ENCODE measurements at regions not wholly inside any gene's neighbourhood (a gene's known extent, or its start where the extent isn't known, plus 50 kb on each side); places are given as distances from the start of the nearest gene placed in this dataset.

DNA sequence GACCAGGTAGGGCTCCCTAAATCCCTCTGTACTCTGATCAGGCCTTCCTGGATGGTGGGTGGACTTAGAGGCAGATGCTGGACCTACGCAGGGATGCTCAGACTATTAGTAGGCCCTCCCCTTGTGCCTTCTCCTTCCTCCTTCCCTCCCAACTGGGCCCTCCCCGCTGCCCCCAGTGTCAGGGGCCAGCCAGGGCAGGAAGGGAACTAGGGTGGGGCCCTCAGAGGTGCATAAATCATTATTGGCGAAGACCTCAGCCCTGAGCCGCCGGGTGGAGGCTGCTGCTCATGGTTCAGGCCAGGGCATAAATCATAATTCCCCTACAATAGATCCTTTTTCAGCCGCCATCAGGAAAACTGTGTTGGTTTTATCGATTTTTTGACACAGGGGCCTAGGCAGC, 81.4 kb downstream of the MRM1 start:
- peaks cover 0 to 11% (median 2%) of the 10 kb centered on the region in 5 experiments for H3K27me3 ChIP-seq (replicated peaks in 2 of 5; ENCODE audit: control insufficient read depth in 4 of 5, insufficient read depth in 5 of 5, low read length in 4 of 5)
- WGBS (ENCODE audit: insufficient coverage) = 60% methylated on average over 1 of the region's 7 CpGs
- H3K9me3 ChIP-seq (ENCODE audit: control extremely low read depth in 1 of 5, control insufficient read depth in 4 of 5, insufficient read depth in 2 of 5, low read depth in 1 of 5, low read length in 4 of 5) = no peaks in the 10 kb centered on the region
- ChIA-PET POLR2A (no interaction called here), CTCF (no interaction called here)
- H3K4me3 ChIP-seq (ENCODE audit: control insufficient read depth in 1 of 7, extremely low read depth in 1 of 7, insufficient read depth in 4 of 7, low read depth in 2 of 7, low read length in 6 of 7) = no peak overlapping the region
- H3K4me1 ChIP-seq (ENCODE audit: control extremely low read depth in 1 of 4, control insufficient read depth in 4 of 4, insufficient read depth in 4 of 4, low read length in 3 of 4) = no peaks in the 10 kb centered on the region
- H3K36me3 ChIP-seq (ENCODE audit: control insufficient read depth in 4 of 4, insufficient read depth in 4 of 4, low read length in 3 of 4) = no peaks in the 10 kb centered on the region
- H3K27ac ChIP-seq (ENCODE audit: insufficient read depth in 1 of 2, low read depth in 1 of 2, low read length in 2 of 2, poor library complexity in 1 of 2, severe bottlenecking in 2 of 2) = no peak overlapping the region
- no peak for DNase-seq

DNA sequence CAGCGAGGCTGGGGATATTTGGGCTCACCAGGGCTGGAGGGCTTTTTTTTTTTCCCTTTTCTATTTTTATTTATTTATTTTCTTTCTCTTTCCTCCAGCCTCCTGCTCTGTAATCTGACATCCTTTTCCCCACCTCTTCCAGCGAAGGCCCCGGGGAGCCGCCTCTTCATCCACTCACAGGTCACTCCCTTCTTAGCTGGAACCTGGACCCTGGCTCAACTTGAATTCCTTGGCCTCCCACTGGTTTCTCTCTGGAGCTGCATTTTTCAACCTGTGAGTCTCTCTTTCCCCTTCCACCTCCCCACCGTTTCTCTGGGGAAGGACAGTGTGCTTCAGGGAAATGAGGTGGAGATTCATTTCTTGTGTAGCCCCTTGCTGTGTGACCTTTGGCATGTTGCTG, 82.0 kb downstream of the MRM1 start:
- H3K9me3 ChIP-seq (ENCODE audit: control extremely low read depth in 1 of 5, control insufficient read depth in 4 of 5, insufficient read depth in 2 of 5, low read depth in 1 of 5, low read length in 4 of 5) = no peaks in the 10 kb centered on the region
- ChIA-PET CTCF (interaction anchor here (1.1 kb wide), 1 partner anchor 34 kb away, joined by 3 read pairs; no protein-coding TSS in a partner anchor), POLR2A (no interaction called here)
- no peaks in the 10 kb centered on the region for H3K36me3 ChIP-seq (ENCODE audit: control insufficient read depth in 4 of 4, insufficient read depth in 4 of 4, low read length in 3 of 4)
- H3K27me3 ChIP-seq (replicated peaks in 2 of 5; ENCODE audit: control insufficient read depth in 4 of 5, insufficient read depth in 5 of 5, low read length in 4 of 5) = peaks cover 0 to 12% (median 2%) of the 10 kb centered on the region in 5 experiments
- 94% methylated on average over 4 of the region's 5 CpGs for WGBS (ENCODE audit: insufficient coverage)
- no peak overlapping the region for H3K4me3 ChIP-seq (ENCODE audit: control insufficient read depth in 1 of 7, extremely low read depth in 1 of 7, insufficient read depth in 4 of 7, low read depth in 2 of 7, low read length in 6 of 7)
- no peak overlapping the region for H3K27ac ChIP-seq (ENCODE audit: insufficient read depth in 1 of 2, low read depth in 1 of 2, low read length in 2 of 2, poor library complexity in 1 of 2, severe bottlenecking in 2 of 2)
- H3K4me1 ChIP-seq (ENCODE audit: control extremely low read depth in 1 of 4, control insufficient read depth in 4 of 4, insufficient read depth in 4 of 4, low read length in 3 of 4) = no peaks in the 10 kb centered on the region
- no peak for DNase-seq

DNA sequence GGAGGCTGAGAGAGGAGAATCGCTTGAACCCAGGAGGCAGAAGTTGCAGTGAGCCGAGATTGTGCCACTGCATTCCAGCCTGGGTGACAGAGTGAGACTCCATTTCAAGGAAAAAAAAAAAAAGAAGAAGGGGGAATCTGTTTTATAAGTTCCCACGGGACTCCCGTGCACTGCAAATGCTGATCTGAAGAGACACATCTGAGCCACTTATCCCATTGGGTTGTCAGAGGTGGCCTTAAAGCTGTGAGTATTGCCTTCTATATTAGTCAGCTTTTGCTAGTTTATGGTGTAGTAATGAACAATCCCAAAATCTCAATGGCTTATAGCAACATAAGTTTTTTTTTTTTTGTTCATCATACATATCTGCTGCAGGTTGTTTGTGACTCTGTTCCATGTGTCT, 82.8 kb downstream of the MRM1 start:
- peaks cover 0 to 12% (median 2%) of the 10 kb centered on the region in 5 experiments for H3K27me3 ChIP-seq (replicated peaks in 2 of 5; ENCODE audit: control insufficient read depth in 4 of 5, insufficient read depth in 5 of 5, low read length in 4 of 5)
- H3K27ac ChIP-seq (ENCODE audit: insufficient read depth in 1 of 2, low read depth in 1 of 2, low read length in 2 of 2, poor library complexity in 1 of 2, severe bottlenecking in 2 of 2) = no peak overlapping the region
- H3K4me3 ChIP-seq (ENCODE audit: control insufficient read depth in 1 of 7, extremely low read depth in 1 of 7, insufficient read depth in 4 of 7, low read depth in 2 of 7, low read length in 6 of 7) = no peak overlapping the region
- ChIA-PET POLR2A (no interaction called here), CTCF (interaction anchor here (1.1 kb wide), 1 partner anchor 33 kb away, joined by 3 read pairs; no protein-coding TSS in a partner anchor)
- DNase-seq = no peak
- no peaks in the 10 kb centered on the region for H3K9me3 ChIP-seq (ENCODE audit: control extremely low read depth in 1 of 5, control insufficient read depth in 4 of 5, insufficient read depth in 2 of 5, low read depth in 1 of 5, low read length in 4 of 5)
- no peaks in the 10 kb centered on the region for H3K36me3 ChIP-seq (ENCODE audit: control insufficient read depth in 4 of 4, insufficient read depth in 4 of 4, low read length in 3 of 4)
- H3K4me1 ChIP-seq (ENCODE audit: control extremely low read depth in 1 of 4, control insufficient read depth in 4 of 4, insufficient read depth in 4 of 4, low read length in 3 of 4) = no peaks in the 10 kb centered on the region
- 100% methylated on average over 1 of the region's 4 CpGs for WGBS (ENCODE audit: insufficient coverage)

DNA sequence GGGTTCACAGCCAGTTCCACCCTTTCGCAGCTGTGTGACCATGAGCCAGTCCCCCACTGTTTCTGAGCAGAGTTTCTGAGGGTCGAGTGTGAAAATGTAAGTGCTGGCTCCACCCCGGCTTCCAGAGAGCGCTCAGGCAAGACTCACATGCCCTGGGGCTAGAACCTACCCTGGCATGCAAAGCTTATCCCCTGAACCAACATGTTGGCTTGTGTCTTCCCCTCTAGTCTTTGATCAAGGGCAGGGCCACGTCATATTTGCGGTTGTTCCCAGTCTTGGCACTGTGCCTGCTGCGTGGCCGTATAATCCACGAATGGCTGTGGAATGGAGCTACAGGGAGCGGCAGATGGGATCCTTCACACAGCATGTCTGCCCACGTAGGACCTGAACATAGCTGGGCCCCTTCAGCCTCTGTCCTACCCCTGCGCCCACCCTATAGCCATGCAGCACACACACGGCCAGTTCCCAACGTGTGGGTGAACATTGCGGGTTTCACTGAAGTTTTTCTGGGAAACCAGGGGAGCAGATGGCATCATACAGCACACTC, 84.8 kb downstream of the MRM1 start:
- ChIA-PET POLR2A (no interaction called here), CTCF (no interaction called here)
- no peak for DNase-seq
- WGBS (ENCODE audit: insufficient coverage) = 91% methylated on average over 15 of the region's 15 CpGs
- Histone ChIP-seq H3K9me3 (ENCODE audit: control extremely low read depth in 1 of 5, control insufficient read depth in 4 of 5, insufficient read depth in 2 of 5, low read depth in 1 of 5, low read length in 4 of 5) (no peaks in the 10 kb centered on the region), H3K4me3 (ENCODE audit: control insufficient read depth in 1 of 7, extremely low read depth in 1 of 7, insufficient read depth in 4 of 7, low read depth in 2 of 7, low read length in 6 of 7) (no peak overlapping the region), H3K27me3 (replicated peaks in 2 of 5; ENCODE audit: control insufficient read depth in 4 of 5, insufficient read depth in 5 of 5, low read length in 4 of 5) (peaks cover 0 to 14% (median 0%) of the 10 kb centered on the region in 5 experiments), H3K36me3 (ENCODE audit: control insufficient read depth in 4 of 4, insufficient read depth in 4 of 4, low read length in 3 of 4) (no peaks in the 10 kb centered on the region), H3K4me1 (ENCODE audit: control extremely low read depth in 1 of 4, control insufficient read depth in 4 of 4, insufficient read depth in 4 of 4, low read length in 3 of 4) (no peaks in the 10 kb centered on the region), H3K27ac (ENCODE audit: insufficient read depth in 1 of 2, low read depth in 1 of 2, low read length in 2 of 2, poor library complexity in 1 of 2, severe bottlenecking in 2 of 2) (no peak overlapping the region)

DNA sequence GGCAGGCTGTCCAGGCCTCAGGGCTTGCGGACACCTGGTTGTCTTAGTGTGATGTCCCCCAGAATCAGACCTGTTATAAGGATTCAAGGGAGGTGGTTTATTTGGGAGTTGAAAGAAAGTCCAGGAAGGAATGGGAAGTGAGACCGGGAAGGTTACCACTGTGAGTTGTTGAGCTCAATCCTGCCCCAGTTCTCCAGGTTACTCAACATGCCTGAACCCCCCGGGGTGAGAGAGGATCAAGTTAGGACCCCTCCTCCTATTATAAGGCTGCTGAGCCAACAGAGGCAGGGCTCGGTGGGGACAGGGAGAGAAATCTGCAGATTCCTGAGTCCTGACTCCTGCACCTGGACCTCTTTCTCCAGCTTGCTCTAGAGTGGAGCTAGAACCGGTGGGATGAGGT, 86.4 kb downstream of the MRM1 start:
- H3K4me3 ChIP-seq (ENCODE audit: control insufficient read depth in 1 of 7, extremely low read depth in 1 of 7, insufficient read depth in 4 of 7, low read depth in 2 of 7, low read length in 6 of 7) = no peak overlapping the region
- no peaks in the 10 kb centered on the region for H3K9me3 ChIP-seq (ENCODE audit: control extremely low read depth in 1 of 5, control insufficient read depth in 4 of 5, insufficient read depth in 2 of 5, low read depth in 1 of 5, low read length in 4 of 5)
- H3K27ac ChIP-seq (ENCODE audit: insufficient read depth in 1 of 2, low read depth in 1 of 2, low read length in 2 of 2, poor library complexity in 1 of 2, severe bottlenecking in 2 of 2) = no peak overlapping the region
- H3K4me1 ChIP-seq (ENCODE audit: control extremely low read depth in 1 of 4, control insufficient read depth in 4 of 4, insufficient read depth in 4 of 4, low read length in 3 of 4) = no peaks in the 10 kb centered on the region
- WGBS (ENCODE audit: insufficient coverage) = 81% methylated on average over 4 of the region's 5 CpGs
- ChIA-PET POLR2A (no interaction called here), CTCF (no interaction called here)
- H3K36me3 ChIP-seq (ENCODE audit: control insufficient read depth in 4 of 4, insufficient read depth in 4 of 4, low read length in 3 of 4) = no peaks in the 10 kb centered on the region
- no peak for DNase-seq
- peaks cover 0 to 17% (median 0%) of the 10 kb centered on the region in 5 experiments for H3K27me3 ChIP-seq (replicated peaks in 2 of 5; ENCODE audit: control insufficient read depth in 4 of 5, insufficient read depth in 5 of 5, low read length in 4 of 5)

DNA sequence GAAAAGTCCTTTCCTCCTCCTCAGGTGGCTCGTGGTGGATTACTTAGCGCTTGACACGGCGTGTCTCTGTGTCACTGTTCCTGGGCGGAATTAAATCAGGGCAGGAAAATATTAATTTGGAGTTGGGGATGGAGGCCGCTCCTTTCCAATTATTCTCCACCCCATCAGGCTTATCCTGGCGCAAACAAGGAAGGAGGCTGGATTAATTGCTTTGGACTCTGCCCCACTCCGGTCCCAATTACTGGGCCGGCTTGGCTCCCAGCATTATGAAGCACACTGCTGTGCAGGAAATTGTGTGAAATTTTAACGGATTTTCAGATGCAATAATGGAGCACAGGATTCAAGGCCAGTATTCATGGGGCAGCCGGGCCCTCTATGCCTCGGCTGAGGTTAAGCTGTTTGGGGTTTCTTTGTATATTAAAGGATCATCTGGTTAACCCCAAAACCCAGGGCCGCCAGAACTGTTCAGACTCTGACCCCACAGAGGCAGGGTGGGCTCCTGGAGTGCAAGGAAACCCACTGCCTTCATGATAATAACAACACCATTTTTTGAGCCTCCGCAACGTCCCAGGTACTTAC, 87.8 kb downstream of the MRM1 start:
- ChIA-PET CTCF (no interaction called here), POLR2A (no interaction called here)
- peaks cover 0 to 17% (median 3%) of the 10 kb centered on the region in 5 experiments for H3K27me3 ChIP-seq (replicated peaks in 2 of 5; ENCODE audit: control insufficient read depth in 4 of 5, insufficient read depth in 5 of 5, low read length in 4 of 5)

DNA sequence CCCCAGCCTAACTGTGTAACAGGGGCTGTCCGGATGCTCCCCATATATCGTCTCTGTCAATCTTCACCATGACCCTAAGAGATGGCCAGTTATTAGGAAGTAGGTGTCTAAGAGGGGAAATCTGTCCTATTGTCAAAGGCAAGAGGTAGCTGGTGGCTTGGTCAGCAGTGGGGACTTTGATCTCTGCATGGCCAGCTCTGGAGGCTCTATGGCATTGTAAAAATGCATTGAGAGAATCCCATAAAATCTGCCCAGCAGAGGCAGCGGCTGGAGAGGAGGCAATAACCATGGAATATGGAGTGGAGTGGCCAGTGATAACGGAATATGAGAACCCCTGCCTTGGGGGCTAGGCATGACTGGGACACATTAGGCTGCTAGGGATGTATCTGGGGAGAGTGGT, 88.8 kb downstream of the MRM1 start:
- POLR2A ChIA-PET = no interaction called here
- DNase-seq = no peak
- Histone ChIP-seq H3K27me3 (replicated peaks in 2 of 5; ENCODE audit: control insufficient read depth in 4 of 5, insufficient read depth in 5 of 5, low read length in 4 of 5) (peaks cover 0 to 15% (median 3%) of the 10 kb centered on the region in 5 experiments), H3K9me3 (ENCODE audit: control extremely low read depth in 1 of 5, control insufficient read depth in 4 of 5, insufficient read depth in 2 of 5, low read depth in 1 of 5, low read length in 4 of 5) (no peaks in the 10 kb centered on the region), H3K27ac (ENCODE audit: insufficient read depth in 1 of 2, low read depth in 1 of 2, low read length in 2 of 2, poor library complexity in 1 of 2, severe bottlenecking in 2 of 2) (no peak overlapping the region), H3K36me3 (ENCODE audit: control insufficient read depth in 4 of 4, insufficient read depth in 4 of 4, low read length in 3 of 4) (no peaks in the 10 kb centered on the region), H3K4me3 (ENCODE audit: control insufficient read depth in 1 of 7, extremely low read depth in 1 of 7, insufficient read depth in 4 of 7, low read depth in 2 of 7, low read length in 6 of 7) (no peak overlapping the region), H3K4me1 (ENCODE audit: control extremely low read depth in 1 of 4, control insufficient read depth in 4 of 4, insufficient read depth in 4 of 4, low read length in 3 of 4) (no peaks in the 10 kb centered on the region)
- 100% methylated on average over 4 of the region's 4 CpGs for WGBS (ENCODE audit: insufficient coverage)
- CTCF ChIA-PET = interaction anchor here (0.6 kb wide), 1 partner anchor 46 kb away, joined by 3 read pairs; no protein-coding TSS in a partner anchor

More for the DNA sequence above, 87.8 kb downstream of the MRM1 start:
- WGBS (ENCODE audit: insufficient coverage) = 96% methylated on average over 7 of the region's 15 CpGs
- Histone ChIP-seq H3K9me3 (ENCODE audit: control extremely low read depth in 1 of 5, control insufficient read depth in 4 of 5, insufficient read depth in 2 of 5, low read depth in 1 of 5, low read length in 4 of 5) (no peaks in the 10 kb centered on the region), H3K36me3 (ENCODE audit: control insufficient read depth in 4 of 4, insufficient read depth in 4 of 4, low read length in 3 of 4) (no peaks in the 10 kb centered on the region), H3K27ac (ENCODE audit: insufficient read depth in 1 of 2, low read depth in 1 of 2, low read length in 2 of 2, poor library complexity in 1 of 2, severe bottlenecking in 2 of 2) (no peak overlapping the region), H3K4me3 (ENCODE audit: control insufficient read depth in 1 of 7, extremely low read depth in 1 of 7, insufficient read depth in 4 of 7, low read depth in 2 of 7, low read length in 6 of 7) (no peak overlapping the region), H3K4me1 (ENCODE audit: control extremely low read depth in 1 of 4, control insufficient read depth in 4 of 4, insufficient read depth in 4 of 4, low read length in 3 of 4) (no peaks in the 10 kb centered on the region)
- no peak for DNase-seq

Measured in common myeloid progenitor, CD34-positive (primary cell).